ENCODE measurements at regions not wholly inside any gene's neighbourhood (a gene's known extent, or its start where the extent isn't known, plus 50 kb on each side); places are given as distances from the start of the nearest gene placed in this dataset.
"Not testable (repeated sequence)": the region's sequence is repeated elsewhere in the genome, so short reads cannot be mapped to it uniquely, and the experiment has no call there.

DNA sequence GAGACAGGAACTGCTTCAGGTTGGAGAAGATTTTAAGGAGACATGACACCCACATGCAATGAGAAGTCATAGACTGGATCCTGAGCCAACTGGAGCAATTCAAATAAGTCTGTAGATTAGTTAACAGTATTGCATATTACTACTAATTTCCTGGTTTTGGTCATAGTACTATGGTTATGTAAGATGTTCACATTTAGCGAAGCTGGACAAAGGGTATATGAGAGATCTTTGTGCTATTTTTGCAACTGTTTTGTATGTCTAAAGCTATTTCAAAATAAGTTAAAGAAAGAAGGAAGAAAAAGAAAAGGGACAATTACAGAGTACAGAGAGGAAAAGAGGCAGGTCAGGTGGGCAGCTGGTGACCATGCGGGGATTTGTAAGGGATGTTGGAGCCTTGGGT is 116.5 kb upstream of the SVIL start:
- no peak for DNase-seq (ENCODE audit: low read depth)

- no peak for DNase-seq (ENCODE audit: low read depth)
Observed at GRCh38 chr10:29749150-29749549, 114.4 kb upstream of the SVIL start.

DNA sequence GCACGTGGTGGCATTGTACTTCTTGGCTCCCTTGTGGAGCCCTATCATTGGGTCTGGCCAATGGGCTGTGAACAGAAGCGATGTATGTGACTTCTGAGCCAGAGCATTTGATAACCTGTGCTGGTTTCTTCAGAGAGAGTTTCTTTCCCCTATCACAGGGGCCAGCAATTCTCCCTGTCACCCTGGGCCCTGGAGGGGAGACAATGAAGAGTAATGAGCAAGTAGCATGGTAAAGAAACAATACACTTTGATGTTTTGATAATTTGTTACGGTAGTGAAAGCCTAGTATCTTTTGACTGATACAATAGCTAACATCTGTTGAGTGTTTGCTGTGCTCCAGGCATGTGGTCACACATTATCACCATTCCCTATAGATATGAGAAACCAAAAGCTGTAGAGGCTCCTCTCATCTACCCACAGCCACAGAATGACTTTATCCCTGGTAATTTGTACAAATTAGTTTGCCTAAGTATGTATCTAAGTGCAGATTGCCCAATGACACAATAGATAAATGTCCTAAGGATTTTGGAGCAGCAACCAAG is 113.4 kb upstream of the SVIL start:
- no peak for DNase-seq (ENCODE audit: low read depth)

GRCh38 chr10:29746080-29746797 is 111.5 kb upstream of the SVIL start:
- no peak for DNase-seq (ENCODE audit: low read depth)

GRCh38 chr10:29740981-29741545 is 106.3 kb upstream of the SVIL start:
- DNase-seq (ENCODE audit: low read depth), result no peak

GRCh38 chr10:29738341-29738740 is 103.6 kb upstream of the SVIL start:
- DNase-seq (ENCODE audit: low read depth), result no peak

- DNase-seq (ENCODE audit: low read depth), result no peak
Observed at GRCh38 chr10:29737074-29737593, 102.4 kb upstream of the SVIL start.

GRCh38 chr10:29736366-29737073 is 101.7 kb upstream of the SVIL start:
- DNase-seq (ENCODE audit: low read depth), result no peak

DNA sequence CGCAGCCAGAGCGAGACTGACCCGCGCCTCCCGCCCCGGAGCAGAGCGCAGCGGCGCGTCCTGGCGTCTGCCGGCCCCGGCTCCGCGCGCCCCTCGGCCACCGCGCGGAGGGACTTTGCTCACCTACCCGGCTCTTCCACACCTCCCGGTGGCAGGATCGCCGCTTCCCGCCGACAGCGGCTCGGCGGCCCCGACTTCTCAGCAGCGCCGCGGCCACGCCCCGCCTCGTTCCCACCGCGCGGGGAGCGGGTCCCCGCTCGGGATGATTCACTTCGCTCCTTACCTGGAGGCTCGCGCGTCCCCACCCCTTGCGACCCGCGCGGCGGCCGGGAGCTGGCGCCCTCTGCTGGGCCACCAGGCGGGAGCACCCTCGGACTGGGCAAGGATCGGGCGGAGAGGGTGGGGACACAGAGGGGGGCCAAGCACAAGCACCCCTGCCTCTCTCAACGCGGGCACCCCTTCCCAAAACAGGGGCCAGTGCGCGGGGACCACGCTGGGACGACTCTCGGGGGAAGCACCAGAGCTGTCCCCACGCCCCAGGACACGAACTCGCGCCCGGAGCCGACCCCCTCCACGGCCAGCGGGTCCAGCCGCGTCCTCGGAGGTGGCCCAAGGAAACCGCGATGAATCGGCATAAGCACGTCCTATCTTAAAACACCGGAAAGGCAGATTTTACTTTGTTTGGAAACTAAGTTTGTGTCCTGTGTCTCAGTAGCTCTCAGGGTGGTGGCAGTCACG is 101.0 kb upstream of the SVIL start:
- peak; percentile 74 for DNase-seq (ENCODE audit: low read depth)

GRCh38 chr10:29734962-29735627 is 100.3 kb upstream of the SVIL start:
- DNase-seq (ENCODE audit: low read depth), result peak; percentile 36

DNA sequence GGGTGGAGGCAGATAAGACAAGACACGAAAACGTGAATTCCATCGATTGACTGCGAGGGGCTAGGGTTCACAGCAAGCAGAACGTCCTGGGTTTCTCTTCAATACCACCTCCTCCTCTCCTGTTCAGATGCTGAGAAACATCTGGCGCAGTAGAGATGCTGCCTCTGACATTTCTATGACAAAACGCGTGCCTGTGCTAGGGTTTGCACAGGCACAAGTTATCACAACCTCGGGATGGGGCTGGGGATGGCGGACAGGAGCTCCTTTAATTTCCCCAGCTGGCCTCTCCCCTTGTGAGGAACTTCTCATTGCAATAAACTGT is 99.8 kb upstream of the SVIL start:
- DNase-seq (ENCODE audit: low read depth), result no peak

GRCh38 chr10:29733323-29733722 is 98.6 kb upstream of the SVIL start:
- no peak for DNase-seq (ENCODE audit: low read depth)

GRCh38 chr10:29732918-29733317 is 98.1 kb upstream of the SVIL start:
- no peak for DNase-seq (ENCODE audit: low read depth)

GRCh38 chr10:29731760-29732159 is 97.0 kb upstream of the SVIL start:
- no peak for DNase-seq (ENCODE audit: low read depth)

DNA sequence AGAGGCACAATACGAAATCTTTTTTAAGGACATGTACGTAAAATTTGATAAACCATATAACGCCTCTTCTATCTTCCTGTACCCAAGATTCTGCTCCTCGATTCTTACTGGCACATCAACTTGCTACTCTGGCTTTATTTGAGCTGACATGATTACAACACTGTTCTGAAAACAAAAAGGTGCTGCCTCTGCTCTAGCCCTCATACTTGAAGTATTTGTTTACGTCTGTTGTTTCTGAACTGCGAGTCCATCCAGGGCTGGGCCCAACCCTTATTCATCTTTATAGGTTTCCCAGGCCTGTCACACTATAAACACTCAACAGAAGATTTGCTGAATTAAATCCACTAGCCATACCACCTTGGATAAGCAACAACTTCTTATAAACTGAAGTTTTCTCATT is 96.2 kb upstream of the SVIL start:
- DNase-seq (ENCODE audit: low read depth), result no peak

- DNase-seq (ENCODE audit: low read depth), result no peak
Observed at GRCh38 chr10:29730458-29730857, 95.7 kb upstream of the SVIL start.

DNA sequence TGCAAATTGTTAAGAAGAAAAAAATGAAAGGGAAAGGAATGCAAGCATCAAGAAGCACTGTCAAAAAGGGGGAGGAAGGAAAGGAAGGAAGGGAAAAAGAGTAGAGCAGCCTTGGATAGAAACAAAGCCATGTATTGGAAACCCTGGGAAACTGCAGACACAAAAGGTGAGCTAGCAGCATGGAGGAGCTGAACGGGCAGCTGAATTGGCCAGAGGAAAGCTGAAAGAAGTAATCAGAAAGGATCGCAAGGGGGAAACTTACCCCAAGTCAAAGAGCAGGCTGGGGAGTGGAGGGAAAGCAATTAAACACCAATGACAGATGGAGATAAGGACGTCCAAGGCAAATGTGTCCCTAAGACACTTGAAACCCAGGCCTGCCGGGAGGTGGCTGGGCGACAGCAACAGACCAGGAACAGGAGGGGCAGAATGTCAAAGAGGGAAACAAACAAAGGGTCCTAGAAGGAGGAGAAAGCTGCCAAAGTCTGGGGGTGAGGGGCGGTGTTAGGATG is 93.8 kb upstream of the SVIL start:
- no peak for DNase-seq (ENCODE audit: low read depth)

DNA sequence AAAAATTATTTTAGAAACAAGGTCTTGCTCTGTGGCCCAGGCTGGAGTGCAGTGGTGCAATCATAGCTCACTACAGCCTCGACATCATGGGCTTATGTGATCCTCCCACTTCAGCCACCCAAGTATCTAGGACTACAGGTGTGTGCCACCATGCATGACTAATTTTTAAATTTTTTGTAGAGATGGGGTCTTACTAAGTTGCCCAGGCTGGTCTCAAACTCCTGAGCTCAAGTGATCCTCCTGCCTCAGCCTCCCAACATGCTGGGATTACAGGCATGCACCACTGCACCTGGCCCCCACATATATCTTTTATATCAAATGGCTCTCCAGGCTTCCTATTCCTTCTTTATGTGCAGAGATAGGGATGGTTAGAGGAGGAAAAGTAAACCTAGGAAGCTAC is 91.2 kb upstream of the SVIL start:
- DNase-seq (ENCODE audit: low read depth), result not testable (repeated sequence)

DNA sequence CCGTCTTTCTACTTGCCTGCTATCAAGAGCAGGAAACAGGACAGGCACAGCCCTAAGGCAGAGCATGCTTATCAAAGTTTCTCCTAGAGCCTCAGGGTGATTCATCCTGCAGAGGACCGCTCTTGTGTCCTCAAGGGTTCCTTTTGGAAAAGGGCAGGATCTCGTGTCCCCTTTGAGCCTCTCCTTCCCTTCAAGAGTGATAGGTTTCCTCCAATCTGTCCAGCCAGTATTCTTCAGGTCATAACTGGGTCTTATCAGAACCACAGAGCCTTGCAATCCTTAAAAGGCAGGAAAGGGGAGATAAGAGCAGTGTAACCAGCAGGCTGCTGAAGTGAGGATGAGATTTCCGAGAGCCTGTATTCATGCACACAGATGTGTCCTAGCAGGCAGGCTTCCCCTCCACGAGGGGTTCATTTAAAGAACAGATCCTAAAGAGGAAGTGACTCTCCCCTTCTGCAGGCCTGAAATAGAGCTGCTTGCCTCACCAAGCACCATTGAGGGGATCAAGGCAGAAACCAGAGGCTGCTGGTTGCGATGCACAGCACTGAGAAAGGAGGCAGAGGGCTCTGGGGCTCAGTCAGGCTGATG is 90.5 kb upstream of the SVIL start:
- DNase-seq (ENCODE audit: low read depth), result no peak

GRCh38 chr10:29723726-29724125 is 89.0 kb upstream of the SVIL start:
- no peak for DNase-seq (ENCODE audit: low read depth)

GRCh38 chr10:29722777-29723176 is 88.0 kb upstream of the SVIL start:
- no peak for DNase-seq (ENCODE audit: low read depth)

Measured in activated T-helper 1 cell treated with Interleukin-2 at 50 U/mL for 16 hours (primary cell).